ENCODE measurements at regions not wholly inside any gene's neighbourhood (a gene's known extent, or its start where the extent isn't known, plus 50 kb on each side); places are given as distances from the start of the nearest gene placed in this dataset.

GRCh38 chr3:105923140-105923539, 54.3 kb upstream of the CBLB start:
- no peak for TF ChIP-seq EZH2 (IDR thresholded peaks at IDR 0.05; ENCODE audit: borderline replicate concordance, low read length)
- TF ChIP-seq CTCF (IDR thresholded peaks at IDR 0.05; ENCODE audit: low read length): no peak
- H3K36me3 ChIP-seq (ENCODE audit: insufficient read depth, low read length): no peaks in the 10 kb centered on the region
- H3K4me3 ChIP-seq (ENCODE audit: low read depth, low read length, poor library complexity, severe bottlenecking): no peak overlapping the region
- no peak overlapping the region for H3K4me2 ChIP-seq (ENCODE audit: low read length)
- no peaks in the 10 kb centered on the region for H3K9me3 ChIP-seq (ENCODE audit: low read length)
- no peaks in the 10 kb centered on the region for H3K9me2 ChIP-seq (ENCODE audit: low read depth, low read length)
- H3K4me1 ChIP-seq (ENCODE audit: insufficient read depth, low read length, severe bottlenecking): no peaks in the 10 kb centered on the region
- H3K27ac ChIP-seq (ENCODE audit: low read depth, low read length, poor library complexity, severe bottlenecking): no peak overlapping the region
- no peak overlapping the region for H3K9ac ChIP-seq (ENCODE audit: low read length)
- H3F3A ChIP-seq (ENCODE audit: insufficient read depth, low read length): no peaks in the 10 kb centered on the region
- no peaks in the 10 kb centered on the region for H4K20me1 ChIP-seq (ENCODE audit: insufficient read depth, low read length)
- H3K79me2 ChIP-seq (ENCODE audit: insufficient read depth, low read length): no peaks in the 10 kb centered on the region
- no peak overlapping the region for H2AFZ ChIP-seq (ENCODE audit: low read length)
- H3K27me3 ChIP-seq (ENCODE audit: insufficient read depth, low read length): no peaks in the 10 kb centered on the region

GRCh38 chr3:105927741-105928140, 58.9 kb upstream of the CBLB start:
- H3K4me2 ChIP-seq (ENCODE audit: low read length): no peak overlapping the region
- no peaks in the 10 kb centered on the region for H3K79me2 ChIP-seq (ENCODE audit: insufficient read depth, low read length)
- no peaks in the 10 kb centered on the region for H3K36me3 ChIP-seq (ENCODE audit: insufficient read depth, low read length)
- H3K4me3 ChIP-seq (ENCODE audit: low read depth, low read length, poor library complexity, severe bottlenecking): no peak overlapping the region
- H3F3A ChIP-seq (ENCODE audit: insufficient read depth, low read length): no peaks in the 10 kb centered on the region
- no peak overlapping the region for H3K27ac ChIP-seq (ENCODE audit: low read depth, low read length, poor library complexity, severe bottlenecking)
- H2AFZ ChIP-seq (ENCODE audit: low read length): no peak overlapping the region
- H3K9me3 ChIP-seq (ENCODE audit: low read length): no peaks in the 10 kb centered on the region; the same call in 1 of the 2 replicates
- no peaks in the 10 kb centered on the region for H3K27me3 ChIP-seq (ENCODE audit: insufficient read depth, low read length)
- no peak for TF ChIP-seq EZH2 (IDR thresholded peaks at IDR 0.05; ENCODE audit: borderline replicate concordance, low read length)
- no peak for TF ChIP-seq CTCF (IDR thresholded peaks at IDR 0.05; ENCODE audit: low read length)
- H3K9me2 ChIP-seq (ENCODE audit: low read depth, low read length): no peaks in the 10 kb centered on the region
- H4K20me1 ChIP-seq (ENCODE audit: insufficient read depth, low read length): no peaks in the 10 kb centered on the region
- no peaks in the 10 kb centered on the region for H3K4me1 ChIP-seq (ENCODE audit: insufficient read depth, low read length, severe bottlenecking)
- no peak overlapping the region for H3K9ac ChIP-seq (ENCODE audit: low read length)

GRCh38 chr3:105930733-105931132, 61.9 kb upstream of the CBLB start:
- Histone ChIP-seq H3K4me2 (ENCODE audit: low read length) (no peak overlapping the region), H3K27me3 (ENCODE audit: insufficient read depth, low read length) (no peaks in the 10 kb centered on the region)

More at GRCh38 chr3:105930733-105931132, 61.9 kb upstream of the CBLB start:
- H3K79me2 ChIP-seq (ENCODE audit: insufficient read depth, low read length): no peaks in the 10 kb centered on the region
- H3K9ac ChIP-seq (ENCODE audit: low read length): no peak overlapping the region
- no peak overlapping the region for H3K27ac ChIP-seq (ENCODE audit: low read depth, low read length, poor library complexity, severe bottlenecking)
- TF ChIP-seq EZH2 (IDR thresholded peaks at IDR 0.05; ENCODE audit: borderline replicate concordance, low read length) (no peak), CTCF (IDR thresholded peaks at IDR 0.05; ENCODE audit: low read length) (no peak)
- H4K20me1 ChIP-seq (ENCODE audit: insufficient read depth, low read length): no peaks in the 10 kb centered on the region
- H3K36me3 ChIP-seq (ENCODE audit: insufficient read depth, low read length): no peaks in the 10 kb centered on the region
- no peak overlapping the region for H2AFZ ChIP-seq (ENCODE audit: low read length)
- no peak overlapping the region for H3K4me3 ChIP-seq (ENCODE audit: low read depth, low read length, poor library complexity, severe bottlenecking)
- H3K4me1 ChIP-seq (ENCODE audit: insufficient read depth, low read length, severe bottlenecking): no peaks in the 10 kb centered on the region
- H3K9me2 ChIP-seq (ENCODE audit: low read depth, low read length): no peaks in the 10 kb centered on the region
- H3K9me3 ChIP-seq (ENCODE audit: low read length): no peaks in the 10 kb centered on the region; the same call in 1 of the 2 replicates
- H3F3A ChIP-seq (ENCODE audit: insufficient read depth, low read length): no peaks in the 10 kb centered on the region

Data from OCI-LY1 (cell line).